K562 (cell line): ENCODE measurements at regions not wholly inside any gene's neighbourhood (a gene's known extent, or its start where the extent isn't known, plus 50 kb on each side); places are given as distances from the start of the nearest gene placed in this dataset.

Experiments
- ARNT ChIP-seq, 2 experiments: fragments of 450-650 bp; IDR thresholded peaks; 2 replicates each; pipeline ENCODE4 v1.6.1; 2016; ENCODE audit warnings: mild to moderate bottlenecking in 1 of 2
- BHLHE40 ChIP-seq: IDR thresholded peaks from 2 replicates; pipeline ENCODE4 v1.6.1; 2011; ENCODE audit warnings: low read length, improper control_type of control experiment
- CBFA2T2 ChIP-seq: fragments of 450-650 bp; conservative IDR thresholded peaks from 2 replicates; pipeline ENCODE4 v1.6.1; 2017; ENCODE audit warnings: mild to moderate bottlenecking
- CHD1 ChIP-seq: fragments of 200-600 bp; sonication (generic); IDR thresholded peaks from one replicate; pipeline ENCODE4 v1.6.1; 2012; ENCODE audit warnings: mild to moderate bottlenecking, moderate library complexity, low read length, inconsistent platforms
- ETS1 ChIP-seq: conservative IDR thresholded peaks from 2 replicates; pipeline ENCODE4 v1.6.1; 2011; ENCODE audit warnings: low read depth, mild to moderate bottlenecking, low read length; ENCODE audit not compliant: control insufficient read depth
- NFATC3 ChIP-seq: fragments of 450-650 bp; IDR thresholded peaks from 2 replicates; pipeline ENCODE4 v1.6.1; 2017; ENCODE audit warnings: mild to moderate bottlenecking
- PATZ1 ChIP-seq: fragments of 250-450 bp; sonication (Bioruptor Pico); IDR thresholded peaks from 2 replicates; pipeline ENCODE4 v1.5.0; 2020; ENCODE audit warnings: mild to moderate bottlenecking, borderline replicate concordance
- RBFOX2 ChIP-seq: fragments of 200-400 bp; formaldehyde crosslinking; IDR thresholded peaks from 2 replicates; pipeline ENCODE4 v1.6.1; 2017; ENCODE audit warnings: low read depth, mild to moderate bottlenecking, low read length, moderate library complexity
- SUPT5H ChIP-seq: fragments of 450-650 bp; IDR thresholded peaks from 2 replicates; pipeline ENCODE4 v1.6.1; 2016
- ZNF165 ChIP-seq: fragments of 250-450 bp; sonication (Bioruptor Pico); IDR thresholded peaks from 2 replicates; pipeline ENCODE4 v1.4.0; 2020; ENCODE audit warnings: borderline replicate concordance
- ZNF740 ChIP-seq, 3 experiments: fragments of 200-800 bp in 1 of 3; sonication (Bioruptor generic) in 1 of 3; sonication (generic) in 1 of 3; formaldehyde crosslinking in 1 of 3; IDR thresholded peaks; 2 replicates each; pipeline versions ENCODE4 v1.6.1 to v1.8.0; 2016 to 2022; ENCODE audit warnings: mild to moderate bottlenecking in 2 of 3, missing compliant biosample characterization in 2 of 3, missing genetic modification characterization in 2 of 3, missing genetic modification reagents in 1 of 3
- TF ChIP-seq, protein P1 (sequence below), 2 experiments: IDR thresholded peaks in 1 of 2; conservative IDR thresholded peaks in 1 of 2; 2 replicates each; pipeline ENCODE4 v1.6.1; 2016; ENCODE audit warnings: low read depth in 2 of 2, mild to moderate bottlenecking in 1 of 2, missing compliant biosample characterization in 1 of 2, missing genetic modification characterization in 1 of 2, moderate library complexity in 1 of 2
- TF ChIP-seq, protein P2 (sequence below): fragments of 450-650 bp; IDR thresholded peaks from 2 replicates; pipeline ENCODE4 v1.6.1; 2016; ENCODE audit warnings: borderline replicate concordance
- TF ChIP-seq, protein P3 (sequence below): fragments of 250-450 bp; sonication (Bioruptor Pico); IDR thresholded peaks from 2 replicates; pipeline ENCODE4 v1.4.0; 2020; ENCODE audit warnings: mild to moderate bottlenecking, moderate library complexity, borderline replicate concordance

DNA sequence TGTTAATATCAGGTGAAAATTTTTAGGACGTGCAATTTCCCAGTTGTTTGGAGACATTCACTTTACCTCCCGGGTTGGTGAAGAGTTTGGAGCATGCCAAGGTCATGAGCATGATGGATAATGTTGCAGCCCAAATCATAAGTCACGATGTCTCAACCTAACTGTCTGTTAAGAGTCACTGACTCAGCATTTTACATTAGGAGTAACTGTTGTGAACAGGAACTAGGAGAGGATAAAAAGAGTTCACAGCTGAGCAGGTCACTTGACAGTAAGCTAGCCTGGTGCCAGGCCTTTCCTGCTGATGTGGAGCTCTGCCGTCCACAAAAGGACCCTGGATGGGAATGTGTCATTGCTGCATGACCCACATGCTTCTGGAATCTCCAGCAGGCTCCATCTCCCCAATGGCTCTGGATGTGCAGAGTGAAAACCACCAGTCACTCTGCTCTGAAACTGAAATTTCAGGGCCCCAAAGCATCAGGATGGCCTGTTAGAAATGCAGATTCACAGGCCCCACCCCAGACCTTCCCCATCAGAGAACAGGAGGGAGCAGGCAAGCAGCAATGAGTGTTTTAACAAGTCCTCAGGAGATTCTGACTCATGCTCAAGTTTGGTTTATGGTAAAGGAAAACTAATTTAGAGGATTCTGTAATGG, 371.6 kb upstream of the MAF start (continued):
- TF ChIP-seq, protein P1, sequence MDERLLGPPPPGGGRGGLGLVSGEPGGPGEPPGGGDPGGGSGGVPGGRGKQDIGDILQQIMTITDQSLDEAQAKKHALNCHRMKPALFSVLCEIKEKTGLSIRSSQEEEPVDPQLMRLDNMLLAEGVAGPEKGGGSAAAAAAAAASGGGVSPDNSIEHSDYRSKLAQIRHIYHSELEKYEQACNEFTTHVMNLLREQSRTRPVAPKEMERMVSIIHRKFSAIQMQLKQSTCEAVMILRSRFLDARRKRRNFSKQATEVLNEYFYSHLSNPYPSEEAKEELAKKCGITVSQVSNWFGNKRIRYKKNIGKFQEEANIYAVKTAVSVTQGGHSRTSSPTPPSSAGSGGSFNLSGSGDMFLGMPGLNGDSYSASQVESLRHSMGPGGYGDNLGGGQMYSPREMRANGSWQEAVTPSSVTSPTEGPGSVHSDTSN (CRISPR knock-in tag; IDR thresholded peaks at IDR 0.05; ENCODE audit: low read depth) = no peak
- TF ChIP-seq, protein P1 (tag; conservative IDR thresholded peaks at IDR 0.05; ENCODE audit: low read depth) = peak; percentile 98
- no peak for TF ChIP-seq ZNF740 (CRISPR knock-in tag; IDR thresholded peaks at IDR 0.05)
- no peak for TF ChIP-seq ZNF740 (tag; IDR thresholded peaks at IDR 0.05)
- TF ChIP-seq, protein P2, sequence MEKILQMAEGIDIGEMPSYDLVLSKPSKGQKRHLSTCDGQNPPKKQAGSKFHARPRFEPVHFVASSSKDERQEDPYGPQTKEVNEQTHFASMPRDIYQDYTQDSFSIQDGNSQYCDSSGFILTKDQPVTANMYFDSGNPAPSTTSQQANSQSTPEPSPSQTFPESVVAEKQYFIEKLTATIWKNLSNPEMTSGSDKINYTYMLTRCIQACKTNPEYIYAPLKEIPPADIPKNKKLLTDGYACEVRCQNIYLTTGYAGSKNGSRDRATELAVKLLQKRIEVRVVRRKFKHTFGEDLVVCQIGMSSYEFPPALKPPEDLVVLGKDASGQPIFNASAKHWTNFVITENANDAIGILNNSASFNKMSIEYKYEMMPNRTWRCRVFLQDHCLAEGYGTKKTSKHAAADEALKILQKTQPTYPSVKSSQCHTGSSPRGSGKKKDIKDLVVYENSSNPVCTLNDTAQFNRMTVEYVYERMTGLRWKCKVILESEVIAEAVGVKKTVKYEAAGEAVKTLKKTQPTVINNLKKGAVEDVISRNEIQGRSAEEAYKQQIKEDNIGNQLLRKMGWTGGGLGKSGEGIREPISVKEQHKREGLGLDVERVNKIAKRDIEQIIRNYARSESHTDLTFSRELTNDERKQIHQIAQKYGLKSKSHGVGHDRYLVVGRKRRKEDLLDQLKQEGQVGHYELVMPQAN = no peak
- TF ChIP-seq ARNT (IDR thresholded peaks at IDR 0.05) = peak in 1 of 2 experiments; percentile 53; a peak in 2 of 4 replicates
- 0 out of 2 replicates have a peak, but pooled peaks have one; percentile 20 for TF ChIP-seq PATZ1 (CRISPR knock-in tag)
- peak; percentile 43 for TF ChIP-seq CBFA2T2
- no peak for TF ChIP-seq ETS1
- TF ChIP-seq CHD1 = peak; percentile 51
- peak; percentile 70; the same call in 1 of the 2 replicates for TF ChIP-seq BHLHE40
- TF ChIP-seq RBFOX2 = peak; percentile 27; the same call in 1 of the 2 replicates
- TF ChIP-seq NFATC3 = no peak
- TF ChIP-seq, protein P3, sequence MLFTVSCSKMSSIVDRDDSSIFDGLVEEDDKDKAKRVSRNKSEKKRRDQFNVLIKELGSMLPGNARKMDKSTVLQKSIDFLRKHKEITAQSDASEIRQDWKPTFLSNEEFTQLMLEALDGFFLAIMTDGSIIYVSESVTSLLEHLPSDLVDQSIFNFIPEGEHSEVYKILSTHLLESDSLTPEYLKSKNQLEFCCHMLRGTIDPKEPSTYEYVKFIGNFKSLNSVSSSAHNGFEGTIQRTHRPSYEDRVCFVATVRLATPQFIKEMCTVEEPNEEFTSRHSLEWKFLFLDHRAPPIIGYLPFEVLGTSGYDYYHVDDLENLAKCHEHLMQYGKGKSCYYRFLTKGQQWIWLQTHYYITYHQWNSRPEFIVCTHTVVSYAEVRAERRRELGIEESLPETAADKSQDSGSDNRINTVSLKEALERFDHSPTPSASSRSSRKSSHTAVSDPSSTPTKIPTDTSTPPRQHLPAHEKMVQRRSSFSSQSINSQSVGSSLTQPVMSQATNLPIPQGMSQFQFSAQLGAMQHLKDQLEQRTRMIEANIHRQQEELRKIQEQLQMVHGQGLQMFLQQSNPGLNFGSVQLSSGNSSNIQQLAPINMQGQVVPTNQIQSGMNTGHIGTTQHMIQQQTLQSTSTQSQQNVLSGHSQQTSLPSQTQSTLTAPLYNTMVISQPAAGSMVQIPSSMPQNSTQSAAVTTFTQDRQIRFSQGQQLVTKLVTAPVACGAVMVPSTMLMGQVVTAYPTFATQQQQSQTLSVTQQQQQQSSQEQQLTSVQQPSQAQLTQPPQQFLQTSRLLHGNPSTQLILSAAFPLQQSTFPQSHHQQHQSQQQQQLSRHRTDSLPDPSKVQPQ (CRISPR knock-in tag) = peak; percentile 8; the same call in 1 of the 2 replicates
- no peak; the same call in 1 of the 2 replicates for TF ChIP-seq ZNF165 (CRISPR knock-in tag)
- TF ChIP-seq SUPT5H = 0 out of 2 replicates have a peak, but pooled peaks have one; percentile 24
